Adrenal gland (tissue), 5 donors: ENCODE measurements at regions not wholly inside any gene's neighbourhood (a gene's known extent, or its start where the extent isn't known, plus 50 kb on each side); places are given as distances from the start of the nearest gene placed in this dataset.

Experiments
- CTCF ChIP-seq, 6 experiments: fragments of 450-650 bp in 4 of 6; fragments of 200-600 bp in 2 of 6; sonication (generic) in 1 of 6; IDR thresholded peaks; 1 replicate in 5 of 6; 2 replicates in 1 of 6; pipeline versions ENCODE4 v1.5.1 to v1.8.0; 2016 to 2021; ENCODE audit warnings: antibody characterized with exemption in 6 of 6, mild to moderate bottlenecking in 2 of 6, moderate library complexity in 1 of 6
- POLR2A ChIP-seq, 2 donors: fragments of 450-650 bp; IDR thresholded peaks; one replicate each; pipeline ENCODE4 v1.6.1; 2017; ENCODE audit warnings: antibody characterized with exemption in 2 of 2, mild to moderate bottlenecking in 2 of 2, moderate library complexity in 1 of 2
- donor health status: DM: no; HTN: no; CAD: no.

- TF ChIP-seq CTCF (IDR thresholded peaks at IDR 0.05) (no peak), POLR2A (IDR thresholded peaks at IDR 0.05) (no peak)
These were observed 212.9 kb upstream of the PITRM1 start for GRCh38 chr10:3385487-3385886.
